AG09309 (cell line): ENCODE measurements at regions not wholly inside any gene's neighbourhood (a gene's known extent, or its start where the extent isn't known, plus 50 kb on each side); places are given as distances from the start of the nearest gene placed in this dataset.

Experiments
- DNase-seq: peaks from one replicate; pipeline ENCODE4 v3.0.0-alpha.2; 2010; ENCODE audit warnings: low read depth
- H3K4me3 ChIP-seq: 2 replicates; pipeline ENCODE4 v1.5.1; 2011; ENCODE audit warnings: mild to moderate bottlenecking, low read depth, low read length, moderate library complexity; ENCODE audit not compliant: control insufficient read depth
- TF ChIP-seq, protein P1 (sequence below): IDR thresholded peaks from 2 replicates; pipeline ENCODE4 v1.5.1; 2011; ENCODE audit warnings: mild to moderate bottlenecking, low read depth, low read length, inconsistent platforms; ENCODE audit not compliant: insufficient read depth, control insufficient read depth; ENCODE audit errors: missing control alignments

- no peak overlapping the region for H3K4me3 ChIP-seq
- DNase-seq = peak; percentile 25
- TF ChIP-seq, protein P1, sequence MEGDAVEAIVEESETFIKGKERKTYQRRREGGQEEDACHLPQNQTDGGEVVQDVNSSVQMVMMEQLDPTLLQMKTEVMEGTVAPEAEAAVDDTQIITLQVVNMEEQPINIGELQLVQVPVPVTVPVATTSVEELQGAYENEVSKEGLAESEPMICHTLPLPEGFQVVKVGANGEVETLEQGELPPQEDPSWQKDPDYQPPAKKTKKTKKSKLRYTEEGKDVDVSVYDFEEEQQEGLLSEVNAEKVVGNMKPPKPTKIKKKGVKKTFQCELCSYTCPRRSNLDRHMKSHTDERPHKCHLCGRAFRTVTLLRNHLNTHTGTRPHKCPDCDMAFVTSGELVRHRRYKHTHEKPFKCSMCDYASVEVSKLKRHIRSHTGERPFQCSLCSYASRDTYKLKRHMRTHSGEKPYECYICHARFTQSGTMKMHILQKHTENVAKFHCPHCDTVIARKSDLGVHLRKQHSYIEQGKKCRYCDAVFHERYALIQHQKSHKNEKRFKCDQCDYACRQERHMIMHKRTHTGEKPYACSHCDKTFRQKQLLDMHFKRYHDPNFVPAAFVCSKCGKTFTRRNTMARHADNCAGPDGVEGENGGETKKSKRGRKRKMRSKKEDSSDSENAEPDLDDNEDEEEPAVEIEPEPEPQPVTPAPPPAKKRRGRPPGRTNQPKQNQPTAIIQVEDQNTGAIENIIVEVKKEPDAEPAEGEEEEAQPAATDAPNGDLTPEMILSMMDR = no peak
Measured at GRCh38 chr1:20405893-20406604, 80.0 kb downstream of the CAMK2N1 start.

- H3K4me3 ChIP-seq = no peak overlapping the region
- DNase-seq = no peak
- TF ChIP-seq, protein P1 = no peak
Measured at GRCh38 chr1:20405051-20405754, 80.8 kb downstream of the CAMK2N1 start.
